ENCODE measurements at regions not wholly inside any gene's neighbourhood (a gene's known extent, or its start where the extent isn't known, plus 50 kb on each side); places are given as distances from the start of the nearest gene placed in this dataset.
"Not testable (repeated sequence)": the region's sequence is repeated elsewhere in the genome, so short reads cannot be mapped to it uniquely, and the experiment has no call there.

DNA sequence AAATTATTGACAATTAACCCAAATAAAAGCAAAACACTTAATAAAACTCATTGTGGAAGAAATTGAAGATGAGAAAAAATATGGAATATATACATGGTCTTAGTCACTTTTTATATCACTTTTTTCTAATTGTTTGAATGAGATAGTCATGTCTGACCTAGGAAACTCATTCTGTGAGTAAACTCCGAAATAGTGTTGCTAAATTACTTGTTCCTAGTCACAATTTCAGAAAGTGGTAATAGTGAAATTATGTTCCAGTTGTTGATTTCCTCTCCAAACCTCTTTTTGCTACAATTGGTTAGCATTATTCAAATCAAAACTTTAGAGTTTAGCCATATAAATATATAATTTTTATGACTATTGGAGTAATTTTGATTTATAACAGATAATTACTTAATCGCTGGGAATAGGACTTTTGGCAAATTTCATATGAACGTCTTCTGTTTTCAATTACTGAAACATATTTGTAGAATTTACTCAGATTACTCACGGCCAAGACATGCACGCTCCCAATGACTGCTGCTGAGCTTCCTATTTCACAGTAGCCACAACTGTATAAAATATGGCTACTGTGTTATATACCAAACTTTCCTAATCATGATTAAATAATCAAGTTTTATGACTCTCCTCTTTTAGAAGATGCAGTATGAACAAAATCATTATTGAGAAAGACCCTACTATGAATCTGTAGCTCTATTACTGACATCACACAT lies 583.4 kb downstream of the PRIM2 start:
- H3K4me2 ChIP-seq (ENCODE audit: low read length); H3K36me3 ChIP-seq (ENCODE audit: control insufficient read depth in 1 of 2, insufficient read depth in 2 of 2, low read length in 2 of 2); H3K4me1 ChIP-seq (ENCODE audit: control insufficient read depth in 1 of 2, insufficient read depth in 2 of 2, low read length in 2 of 2); DNase-seq (ENCODE audit: low read depth, low spot score); H3K79me2 ChIP-seq (ENCODE audit: insufficient read depth, low read length); H3K27ac ChIP-seq (ENCODE audit: low read depth, low read length); H2AFZ ChIP-seq (ENCODE audit: low read depth, low read length, poor library complexity, severe bottlenecking); H4K20me1 ChIP-seq (ENCODE audit: insufficient read depth); ATAC-seq; intact Hi-C loops (cut with micrococcal nuclease); H3K27me3 ChIP-seq (ENCODE audit: insufficient read depth, low read length); H3K9me2 ChIP-seq (ENCODE audit: insufficient read depth); BruUV-seq (replicated peaks); H3K4me3 ChIP-seq (replicated peaks in 1 of 2; ENCODE audit: low read depth in 1 of 2, low read length in 2 of 2); H3K9me3 ChIP-seq (ENCODE audit: control insufficient read depth in 1 of 2, insufficient read depth in 1 of 2, low read depth in 1 of 2, low read length in 2 of 2); H3K9ac ChIP-seq (ENCODE audit: low read length); RAD21 ChIA-PET (ENCODE audit: low non-redundant PET in 1 of 2, low total read pairs in 2 of 2, uncharacterized antibody in 2 of 2, unreplicated experiment in 2 of 2); CTCF ChIA-PET; POLR2A ChIA-PET: not testable (repeated sequence)

DNA sequence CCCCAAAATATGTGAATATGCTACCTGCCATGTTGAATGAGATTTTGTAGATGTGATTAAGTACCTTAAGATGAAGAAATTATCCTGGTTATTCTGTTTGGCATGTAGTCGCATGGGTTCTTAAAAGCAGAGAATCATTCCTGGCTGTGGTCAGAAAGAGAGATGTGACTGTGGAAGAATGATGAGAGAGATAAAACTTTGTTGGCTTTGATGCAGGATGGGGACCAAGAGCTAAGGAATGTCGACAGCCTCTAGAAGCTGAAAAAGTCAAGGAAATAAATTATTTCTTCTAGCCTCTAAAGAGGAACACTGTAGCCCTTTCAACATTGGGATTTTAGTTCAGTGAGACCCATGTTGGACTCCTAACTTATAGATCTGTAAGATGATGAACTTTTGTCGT lies 584.0 kb downstream of the PRIM2 start:
- H3K36me3 ChIP-seq (ENCODE audit: control insufficient read depth in 1 of 2, insufficient read depth in 2 of 2, low read length in 2 of 2); H3K27me3 ChIP-seq (ENCODE audit: insufficient read depth, low read length); H3K9ac ChIP-seq (ENCODE audit: low read length); intact Hi-C loops (cut with micrococcal nuclease); H3K4me1 ChIP-seq (ENCODE audit: control insufficient read depth in 1 of 2, insufficient read depth in 2 of 2, low read length in 2 of 2); H3K4me3 ChIP-seq (replicated peaks in 1 of 2; ENCODE audit: low read depth in 1 of 2, low read length in 2 of 2); ATAC-seq; H2AFZ ChIP-seq (ENCODE audit: low read depth, low read length, poor library complexity, severe bottlenecking); CTCF ChIA-PET; H3K9me3 ChIP-seq (ENCODE audit: control insufficient read depth in 1 of 2, insufficient read depth in 1 of 2, low read depth in 1 of 2, low read length in 2 of 2); BruUV-seq (replicated peaks); H4K20me1 ChIP-seq (ENCODE audit: insufficient read depth); H3K4me2 ChIP-seq (ENCODE audit: low read length); H3K79me2 ChIP-seq (ENCODE audit: insufficient read depth, low read length); H3K9me2 ChIP-seq (ENCODE audit: insufficient read depth); DNase-seq (ENCODE audit: low read depth, low spot score); H3K27ac ChIP-seq (ENCODE audit: low read depth, low read length); POLR2A ChIA-PET; RAD21 ChIA-PET (ENCODE audit: low non-redundant PET in 1 of 2, low total read pairs in 2 of 2, uncharacterized antibody in 2 of 2, unreplicated experiment in 2 of 2): not testable (repeated sequence)

DNA sequence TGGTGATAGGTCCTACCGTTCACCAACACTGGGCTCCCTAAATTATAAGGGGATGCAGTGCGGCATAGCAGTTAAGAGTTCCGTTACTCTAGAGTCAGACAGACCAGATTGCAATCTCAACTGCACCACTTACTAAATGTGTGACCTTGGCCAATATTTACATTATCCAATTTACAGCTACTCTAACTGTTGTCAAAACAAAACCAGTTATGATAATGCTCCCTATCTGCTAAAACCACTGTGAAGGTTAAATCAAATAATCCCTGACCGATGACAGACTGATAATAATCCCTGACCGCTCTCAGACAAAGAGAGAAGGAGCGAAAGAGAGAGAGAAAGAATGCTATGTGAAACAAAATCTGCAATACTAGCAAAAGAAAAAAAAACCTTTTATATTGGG lies 586.9 kb downstream of the PRIM2 start:
- H3K9me3 ChIP-seq (ENCODE audit: control insufficient read depth in 1 of 2, insufficient read depth in 1 of 2, low read depth in 1 of 2, low read length in 2 of 2); H2AFZ ChIP-seq (ENCODE audit: low read depth, low read length, poor library complexity, severe bottlenecking); H3K4me1 ChIP-seq (ENCODE audit: control insufficient read depth in 1 of 2, insufficient read depth in 2 of 2, low read length in 2 of 2); RAD21 ChIA-PET (ENCODE audit: low non-redundant PET in 1 of 2, low total read pairs in 2 of 2, uncharacterized antibody in 2 of 2, unreplicated experiment in 2 of 2); H4K20me1 ChIP-seq (ENCODE audit: insufficient read depth); POLR2A ChIA-PET; H3K27me3 ChIP-seq (ENCODE audit: insufficient read depth, low read length); H3K79me2 ChIP-seq (ENCODE audit: insufficient read depth, low read length); BruUV-seq (replicated peaks); H3K4me3 ChIP-seq (replicated peaks in 1 of 2; ENCODE audit: low read depth in 1 of 2, low read length in 2 of 2); H3K9me2 ChIP-seq (ENCODE audit: insufficient read depth); H3K9ac ChIP-seq (ENCODE audit: low read length); H3K27ac ChIP-seq (ENCODE audit: low read depth, low read length); ATAC-seq; CTCF ChIA-PET; H3K4me2 ChIP-seq (ENCODE audit: low read length); DNase-seq (ENCODE audit: low read depth, low spot score); H3K36me3 ChIP-seq (ENCODE audit: control insufficient read depth in 1 of 2, insufficient read depth in 2 of 2, low read length in 2 of 2); intact Hi-C loops (cut with micrococcal nuclease): not testable (repeated sequence)

DNA sequence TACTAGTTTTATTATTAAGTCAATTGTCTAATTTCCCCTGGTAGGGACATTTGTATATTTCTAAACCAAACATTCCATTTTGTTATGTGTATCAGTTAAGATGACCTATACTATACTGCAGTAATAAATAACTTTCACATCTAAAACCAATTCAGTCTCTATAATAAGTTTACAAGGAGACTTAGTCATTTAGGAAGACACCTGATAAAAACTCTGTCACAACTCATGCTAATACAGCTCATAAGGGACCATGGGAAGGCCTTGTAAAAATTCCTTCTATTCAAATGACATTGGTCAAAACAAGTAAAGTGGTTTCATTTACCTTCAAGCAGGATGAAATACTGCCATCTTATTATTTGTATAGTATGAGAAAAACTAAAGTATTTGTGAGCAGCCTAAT lies 597.9 kb downstream of the PRIM2 start:
- BruUV-seq (replicated peaks); H3K9me2 ChIP-seq (ENCODE audit: insufficient read depth); H3K4me2 ChIP-seq (ENCODE audit: low read length); intact Hi-C loops (cut with micrococcal nuclease); H3K79me2 ChIP-seq (ENCODE audit: insufficient read depth, low read length); RAD21 ChIA-PET (ENCODE audit: low non-redundant PET in 1 of 2, low total read pairs in 2 of 2, uncharacterized antibody in 2 of 2, unreplicated experiment in 2 of 2); H3K4me1 ChIP-seq (ENCODE audit: control insufficient read depth in 1 of 2, insufficient read depth in 2 of 2, low read length in 2 of 2); H4K20me1 ChIP-seq (ENCODE audit: insufficient read depth); DNase-seq (ENCODE audit: low read depth, low spot score); H3K9ac ChIP-seq (ENCODE audit: low read length); H3K27me3 ChIP-seq (ENCODE audit: insufficient read depth, low read length); H3K9me3 ChIP-seq (ENCODE audit: control insufficient read depth in 1 of 2, insufficient read depth in 1 of 2, low read depth in 1 of 2, low read length in 2 of 2); CTCF ChIA-PET; H3K36me3 ChIP-seq (ENCODE audit: control insufficient read depth in 1 of 2, insufficient read depth in 2 of 2, low read length in 2 of 2); H2AFZ ChIP-seq (ENCODE audit: low read depth, low read length, poor library complexity, severe bottlenecking); ATAC-seq; H3K27ac ChIP-seq (ENCODE audit: low read depth, low read length); POLR2A ChIA-PET; H3K4me3 ChIP-seq (replicated peaks in 1 of 2; ENCODE audit: low read depth in 1 of 2, low read length in 2 of 2): not testable (repeated sequence)

DNA sequence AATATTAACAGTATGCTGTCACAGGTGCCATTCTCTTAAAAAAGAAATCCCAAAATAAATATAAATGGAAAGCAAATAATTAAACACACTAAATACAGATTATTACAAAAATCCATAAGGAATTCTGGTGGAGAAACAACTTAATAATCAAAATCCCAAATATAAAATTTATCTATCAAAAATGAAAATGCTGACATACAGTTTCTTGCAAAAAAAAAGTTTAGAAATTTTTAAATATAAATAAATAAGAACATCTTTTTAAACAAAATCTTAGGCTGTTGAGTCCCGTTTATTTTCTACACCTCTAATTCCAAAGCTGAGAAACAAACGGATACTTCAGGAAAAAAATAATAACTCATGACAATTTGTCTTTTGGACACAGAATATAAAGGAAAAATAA lies 625.5 kb downstream of the PRIM2 start:
- CTCF ChIA-PET; H3K27ac ChIP-seq (ENCODE audit: low read depth, low read length); intact Hi-C loops (cut with micrococcal nuclease); ATAC-seq; H3K27me3 ChIP-seq (ENCODE audit: insufficient read depth, low read length); H4K20me1 ChIP-seq (ENCODE audit: insufficient read depth); H3K4me1 ChIP-seq (ENCODE audit: control insufficient read depth in 1 of 2, insufficient read depth in 2 of 2, low read length in 2 of 2); H2AFZ ChIP-seq (ENCODE audit: low read depth, low read length, poor library complexity, severe bottlenecking); POLR2A ChIA-PET; H3K9me2 ChIP-seq (ENCODE audit: insufficient read depth); H3K9me3 ChIP-seq (ENCODE audit: control insufficient read depth in 1 of 2, insufficient read depth in 1 of 2, low read depth in 1 of 2, low read length in 2 of 2); H3K4me2 ChIP-seq (ENCODE audit: low read length); RAD21 ChIA-PET (ENCODE audit: low non-redundant PET in 1 of 2, low total read pairs in 2 of 2, uncharacterized antibody in 2 of 2, unreplicated experiment in 2 of 2); H3K79me2 ChIP-seq (ENCODE audit: insufficient read depth, low read length); H3K4me3 ChIP-seq (replicated peaks in 1 of 2; ENCODE audit: low read depth in 1 of 2, low read length in 2 of 2); BruUV-seq (replicated peaks); H3K9ac ChIP-seq (ENCODE audit: low read length); DNase-seq (ENCODE audit: low read depth, low spot score); H3K36me3 ChIP-seq (ENCODE audit: control insufficient read depth in 1 of 2, insufficient read depth in 2 of 2, low read length in 2 of 2): not testable (repeated sequence)
